Esophagus muscularis mucosa (tissue), 4 donors: ENCODE measurements at regions not wholly inside any gene's neighbourhood (a gene's known extent, or its start where the extent isn't known, plus 50 kb on each side); places are given as distances from the start of the nearest gene placed in this dataset.
"Not testable (repeated sequence)": the region's sequence is repeated elsewhere in the genome, so short reads cannot be mapped to it uniquely, and the experiment has no call there.

Experiments
- DNase-seq: peaks from one replicate; pipeline ENCODE4 v3.0.0-alpha.2; 2017; ENCODE audit errors: extremely low spot score
- H3K27ac ChIP-seq, 4 donors: fragments of 200-600 bp; sonication (generic); replicated peaks in 1 of 4; 1 replicate in 3 of 4; 2 replicates in 1 of 4; pipeline ENCODE4 v1.5.1; 2016 to 2019; ENCODE audit warnings: mild to moderate bottlenecking in 1 of 4
- H3K27me3 ChIP-seq, 4 donors: fragments of 200-600 bp; sonication (generic); one replicate each; pipeline versions ENCODE4 v1.5.1 to v1.6.0; 2016 to 2019
- H3K36me3 ChIP-seq, 4 donors: fragments of 200-600 bp; sonication (generic); one replicate each; pipeline ENCODE4 v1.5.1; 2016 to 2019
- H3K4me1 ChIP-seq, 4 donors: fragments of 200-600 bp; sonication (generic); one replicate each; pipeline ENCODE4 v1.5.1; 2016 to 2019
- H3K4me3 ChIP-seq, 4 donors: fragments of 200-600 bp; sonication (generic); 1 replicate in 2 of 4; 2 replicates in 2 of 4; pipeline ENCODE4 v1.5.1; 2016 to 2019; ENCODE audit warnings: mild to moderate bottlenecking in 4 of 4, moderate library complexity in 1 of 4
- H3K9me3 ChIP-seq, 4 donors: fragments of 200-600 bp; sonication (generic); 1 replicate in 3 of 4; 2 replicates in 1 of 4; pipeline ENCODE4 v1.5.1; 2016 to 2019
- CTCF ChIP-seq, 3 experiments: fragments of 200-600 bp in 2 of 3; fragments of 450-650 bp in 1 of 3; sonication (generic) in 2 of 3; IDR thresholded peaks; one replicate each; pipeline ENCODE4 v1.5.1; 2017 to 2019; ENCODE audit warnings: antibody characterized with exemption in 3 of 3, mild to moderate bottlenecking in 2 of 3, moderate library complexity in 1 of 3
- EP300 ChIP-seq: sonication (generic); formaldehyde crosslinking; IDR thresholded peaks from one replicate; pipeline ENCODE4 v1.6.1; 2017; ENCODE audit warnings: antibody characterized with exemption
- POLR2A ChIP-seq: fragments of 450-650 bp; IDR thresholded peaks from one replicate; pipeline ENCODE4 v1.6.1; 2017; ENCODE audit warnings: antibody characterized with exemption, moderate library complexity, mild to moderate bottlenecking, low read depth
- POLR2AphosphoS5 ChIP-seq, 2 donors: sonication (generic); formaldehyde crosslinking; IDR thresholded peaks; one replicate each; pipeline ENCODE4 v1.6.1; 2017; ENCODE audit warnings: antibody characterized with exemption in 2 of 2
- WGBS: methylation state at CpG from one replicate; pipeline ENCODE4 v1.1.5; 2018; 5-methylcytosine and 5-hydroxymethylcytosine counted together
- intact Hi-C: fragments of 100-400 bp; cut with DNase I; formaldehyde crosslinking; loops from one replicate; pipeline ENCODE4 v1.15.1; 2023

- no peak for TF ChIP-seq POLR2A
- TF ChIP-seq POLR2AphosphoS5 (IDR thresholded peaks at IDR 0.05): no peak
- TF ChIP-seq EP300: no peak
- TF ChIP-seq CTCF (IDR thresholded peaks at IDR 0.05): no peak
- Histone ChIP-seq H3K36me3 (no peaks in the 10 kb centered on the region), H3K4me1 (no peaks in the 10 kb centered on the region), H3K9me3 (no peaks in the 10 kb centered on the region), H3K27ac (no peak overlapping the region), H3K27me3 (no peaks in the 10 kb centered on the region), H3K4me3 (no peak overlapping the region)
- intact Hi-C loops: no loop called here
- 8% methylated on average over 4 of the region's 4 CpGs for WGBS
- no peak for DNase-seq
Measured at GRCh38 chr5:152170350-152170749, 234.7 kb downstream of the NMUR2 start.

- Histone ChIP-seq H3K36me3 (no peaks in the 10 kb centered on the region), H3K27ac (no peak overlapping the region), H3K4me3 (no peak overlapping the region), H3K27me3 (no peaks in the 10 kb centered on the region), H3K9me3 (no peaks in the 10 kb centered on the region), H3K4me1 (no peaks in the 10 kb centered on the region)
- intact Hi-C loops: no loop called here
- 50% methylated on average over 2 of the region's 2 CpGs for WGBS
- no peak for TF ChIP-seq POLR2AphosphoS5 (IDR thresholded peaks at IDR 0.05)
- TF ChIP-seq CTCF (IDR thresholded peaks at IDR 0.05): no peak
- no peak for TF ChIP-seq EP300
- no peak for TF ChIP-seq POLR2A
- no peak for DNase-seq
Measured at GRCh38 chr5:152164860-152165259, 240.2 kb upstream of the GLRA1 start.

GRCh38 chr5:152159894-152160293 lies 235.2 kb upstream of the GLRA1 start:
- DNase-seq, H3K4me1 ChIP-seq, intact Hi-C loops, H3K9me3 ChIP-seq, H3K27me3 ChIP-seq, H3K36me3 ChIP-seq, H3K27ac ChIP-seq, H3K4me3 ChIP-seq: not testable (repeated sequence)
- 60% methylated on average over 1 of the region's 4 CpGs for whole genome bisulfite sequencing

- intact Hi-C loops, H3K27me3 ChIP-seq, H3K4me1 ChIP-seq, H3K36me3 ChIP-seq, H3K9me3 ChIP-seq, H3K27ac ChIP-seq, H3K4me3 ChIP-seq, DNase-seq: not testable (repeated sequence)
- 92% methylated on average over 2 of the region's 2 CpGs for WGBS
Measured at GRCh38 chr5:152154452-152154851, 229.8 kb upstream of the GLRA1 start.

- Histone ChIP-seq H3K36me3 (no peaks in the 10 kb centered on the region), H3K4me1 (no peaks in the 10 kb centered on the region), H3K4me3 (no peak overlapping the region), H3K9me3 (no peaks in the 10 kb centered on the region), H3K27me3 (no peaks in the 10 kb centered on the region), H3K27ac (no peak overlapping the region)
- intact Hi-C loops: no loop called here
- DNase-seq: no peak
- no peak for TF ChIP-seq EP300
- no peak for TF ChIP-seq POLR2AphosphoS5 (IDR thresholded peaks at IDR 0.05)
- no peak for TF ChIP-seq POLR2A
- TF ChIP-seq CTCF (IDR thresholded peaks at IDR 0.05): no peak
- WGBS: 84% methylated on average over 3 of the region's 3 CpGs
Measured at GRCh38 chr5:152151940-152152339, 227.3 kb upstream of the GLRA1 start.

GRCh38 chr5:152151113-152151512 lies 226.5 kb upstream of the GLRA1 start:
- Histone ChIP-seq H3K4me1 (no peaks in the 10 kb centered on the region), H3K27ac (no peak overlapping the region), H3K36me3 (no peaks in the 10 kb centered on the region), H3K4me3 (no peak overlapping the region), H3K9me3 (no peaks in the 10 kb centered on the region), H3K27me3 (no peaks in the 10 kb centered on the region)
- intact Hi-C loops: no loop called here
- 67% methylated on average over 4 of the region's 4 CpGs for WGBS
- no peak for TF ChIP-seq POLR2A
- TF ChIP-seq CTCF (IDR thresholded peaks at IDR 0.05): no peak
- DNase-seq: no peak
